ENCODE measurements at regions not wholly inside any gene's neighbourhood (a gene's known extent, or its start where the extent isn't known, plus 50 kb on each side); places are given as distances from the start of the nearest gene placed in this dataset.

- no peak overlapping the region for H3K4me3 ChIP-seq
- no peaks in the 10 kb centered on the region for H3K36me3 ChIP-seq
- H3K27ac ChIP-seq = no peak overlapping the region
- H3K27me3 ChIP-seq = no peaks in the 10 kb centered on the region
- DNase-seq (ENCODE audit: low read depth in 1 of 2, low spot score in 1 of 2) = no peak
- no peaks in the 10 kb centered on the region for H3K4me1 ChIP-seq (ENCODE audit: low read depth)
- no peaks in the 10 kb centered on the region for H3K9me3 ChIP-seq (ENCODE audit: low read depth)
- TF ChIP-seq, protein P1, sequence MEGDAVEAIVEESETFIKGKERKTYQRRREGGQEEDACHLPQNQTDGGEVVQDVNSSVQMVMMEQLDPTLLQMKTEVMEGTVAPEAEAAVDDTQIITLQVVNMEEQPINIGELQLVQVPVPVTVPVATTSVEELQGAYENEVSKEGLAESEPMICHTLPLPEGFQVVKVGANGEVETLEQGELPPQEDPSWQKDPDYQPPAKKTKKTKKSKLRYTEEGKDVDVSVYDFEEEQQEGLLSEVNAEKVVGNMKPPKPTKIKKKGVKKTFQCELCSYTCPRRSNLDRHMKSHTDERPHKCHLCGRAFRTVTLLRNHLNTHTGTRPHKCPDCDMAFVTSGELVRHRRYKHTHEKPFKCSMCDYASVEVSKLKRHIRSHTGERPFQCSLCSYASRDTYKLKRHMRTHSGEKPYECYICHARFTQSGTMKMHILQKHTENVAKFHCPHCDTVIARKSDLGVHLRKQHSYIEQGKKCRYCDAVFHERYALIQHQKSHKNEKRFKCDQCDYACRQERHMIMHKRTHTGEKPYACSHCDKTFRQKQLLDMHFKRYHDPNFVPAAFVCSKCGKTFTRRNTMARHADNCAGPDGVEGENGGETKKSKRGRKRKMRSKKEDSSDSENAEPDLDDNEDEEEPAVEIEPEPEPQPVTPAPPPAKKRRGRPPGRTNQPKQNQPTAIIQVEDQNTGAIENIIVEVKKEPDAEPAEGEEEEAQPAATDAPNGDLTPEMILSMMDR (IDR thresholded peaks at IDR 0.05; ENCODE audit: low read depth, low read length) = no peak
Observed at GRCh38 chr15:29380466-29380865, 110.8 kb upstream of the NSMCE3 start.

DNA sequence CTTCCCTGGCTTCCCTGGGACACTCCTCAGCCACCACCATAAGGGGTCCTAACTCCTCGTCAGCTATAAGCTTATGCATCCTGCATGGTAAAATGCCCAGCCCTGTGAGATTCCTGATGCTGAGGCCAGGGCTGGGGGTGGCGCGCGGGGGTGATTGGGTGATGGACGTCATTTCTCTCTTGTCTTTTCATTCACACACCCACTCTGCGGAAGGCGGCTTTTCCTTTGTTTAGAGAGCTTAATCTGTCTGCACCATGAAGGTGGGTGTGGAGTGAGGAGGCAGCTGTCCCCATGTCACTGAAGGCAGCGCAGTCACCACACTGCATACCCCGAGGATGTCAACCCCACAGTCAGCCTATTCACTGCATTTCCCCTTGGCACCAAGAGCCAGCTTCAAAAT, 110.0 kb upstream of the NSMCE3 start:
- Histone ChIP-seq H3K27me3 (no peaks in the 10 kb centered on the region), H3K36me3 (no peaks in the 10 kb centered on the region), H3K4me3 (no peak overlapping the region), H3K4me1 (ENCODE audit: low read depth) (no peaks in the 10 kb centered on the region), H3K27ac (no peak overlapping the region), H3K9me3 (ENCODE audit: low read depth) (no peaks in the 10 kb centered on the region)
- DNase-seq (ENCODE audit: low read depth in 1 of 2, low spot score in 1 of 2) = no peak
- TF ChIP-seq, protein P1 (IDR thresholded peaks at IDR 0.05; ENCODE audit: low read depth, low read length) = no peak

- DNase-seq (ENCODE audit: low read depth in 1 of 2, low spot score in 1 of 2) = no peak
- Histone ChIP-seq H3K27me3 (no peaks in the 10 kb centered on the region), H3K27ac (no peak overlapping the region), H3K4me1 (ENCODE audit: low read depth) (no peaks in the 10 kb centered on the region), H3K36me3 (no peaks in the 10 kb centered on the region), H3K4me3 (no peak overlapping the region), H3K9me3 (ENCODE audit: low read depth) (no peaks in the 10 kb centered on the region)
- TF ChIP-seq, protein P1 (IDR thresholded peaks at IDR 0.05; ENCODE audit: low read depth, low read length) = no peak
Observed at GRCh38 chr15:29377161-29377560, 107.5 kb upstream of the NSMCE3 start.

DNA sequence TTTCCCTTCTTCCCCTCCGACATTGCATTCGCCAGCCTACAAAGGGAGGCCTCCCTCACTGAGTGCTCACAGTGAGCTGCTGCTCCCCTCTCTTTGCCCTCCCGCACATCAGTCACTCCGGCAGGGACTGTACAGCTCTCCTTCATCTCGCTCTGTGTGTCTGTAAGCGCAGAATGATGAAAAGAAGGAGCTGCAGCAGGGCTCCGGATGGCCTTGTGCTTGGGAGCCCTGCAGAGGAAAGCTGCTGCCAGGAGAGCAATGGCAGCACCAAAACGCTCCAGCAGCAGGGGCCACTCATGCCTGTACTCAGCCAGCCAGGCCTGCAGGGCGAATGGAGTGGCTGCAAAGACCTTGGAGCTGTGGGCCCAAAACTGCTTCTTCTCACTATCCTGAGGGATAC, 107.0 kb upstream of the NSMCE3 start:
- TF ChIP-seq, protein P1 (IDR thresholded peaks at IDR 0.05; ENCODE audit: low read depth, low read length) = no peak
- no peaks in the 10 kb centered on the region for H3K4me1 ChIP-seq (ENCODE audit: low read depth)
- no peaks in the 10 kb centered on the region for H3K36me3 ChIP-seq
- H3K4me3 ChIP-seq = no peak overlapping the region
- DNase-seq (ENCODE audit: low read depth in 1 of 2, low spot score in 1 of 2) = no peak
- H3K27me3 ChIP-seq = no peaks in the 10 kb centered on the region
- H3K9me3 ChIP-seq (ENCODE audit: low read depth) = no peaks in the 10 kb centered on the region
- H3K27ac ChIP-seq = no peak overlapping the region

DNA sequence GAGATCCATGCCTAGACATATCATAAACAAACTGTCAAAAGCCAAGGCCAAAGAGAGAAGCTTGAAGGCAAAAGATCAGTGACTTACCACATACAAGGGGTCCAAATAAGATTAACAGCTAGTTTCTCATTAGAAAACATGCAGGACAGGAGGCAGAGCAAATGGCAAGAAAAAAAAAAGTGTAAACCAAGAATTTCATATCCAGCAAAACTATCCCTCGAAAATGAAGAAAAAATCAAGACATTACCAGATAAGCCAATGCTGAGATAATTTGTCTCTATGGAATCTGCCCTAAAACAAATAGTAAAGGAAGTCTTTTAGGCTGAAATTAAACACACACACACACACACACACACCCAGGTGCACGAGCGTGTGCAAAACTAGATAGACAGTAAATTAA, 99.6 kb upstream of the NSMCE3 start:
- Histone ChIP-seq H3K4me3 (no peak overlapping the region), H3K27ac (no peak overlapping the region), H3K36me3 (no peaks in the 10 kb centered on the region), H3K4me1 (ENCODE audit: low read depth) (no peaks in the 10 kb centered on the region), H3K9me3 (ENCODE audit: low read depth) (no peaks in the 10 kb centered on the region), H3K27me3 (no peaks in the 10 kb centered on the region)
- TF ChIP-seq, protein P1 (IDR thresholded peaks at IDR 0.05; ENCODE audit: low read depth, low read length) = no peak
- no peak for DNase-seq (ENCODE audit: low read depth in 1 of 2, low spot score in 1 of 2)

Measured in cardiac muscle cell (in vitro differentiated cells and primary cell).